AG10803 (cell line): ENCODE measurements at regions not wholly inside any gene's neighbourhood (a gene's known extent, or its start where the extent isn't known, plus 50 kb on each side); places are given as distances from the start of the nearest gene placed in this dataset.

Source experiments
- DNase-seq: peaks from one replicate; pipeline ENCODE4 v3.0.0; 2010; ENCODE audit warnings: low read depth
- H3K4me3 ChIP-seq: 2 replicates; pipeline ENCODE4 v1.5.1; 2011; ENCODE audit warnings: mild to moderate bottlenecking, low read length, control low read depth
- TF ChIP-seq, protein P1 (sequence below): conservative IDR thresholded peaks from 2 replicates; pipeline ENCODE4 v1.5.1; 2011; ENCODE audit warnings: mild to moderate bottlenecking, low read length, control low read depth, inconsistent platforms

DNA sequence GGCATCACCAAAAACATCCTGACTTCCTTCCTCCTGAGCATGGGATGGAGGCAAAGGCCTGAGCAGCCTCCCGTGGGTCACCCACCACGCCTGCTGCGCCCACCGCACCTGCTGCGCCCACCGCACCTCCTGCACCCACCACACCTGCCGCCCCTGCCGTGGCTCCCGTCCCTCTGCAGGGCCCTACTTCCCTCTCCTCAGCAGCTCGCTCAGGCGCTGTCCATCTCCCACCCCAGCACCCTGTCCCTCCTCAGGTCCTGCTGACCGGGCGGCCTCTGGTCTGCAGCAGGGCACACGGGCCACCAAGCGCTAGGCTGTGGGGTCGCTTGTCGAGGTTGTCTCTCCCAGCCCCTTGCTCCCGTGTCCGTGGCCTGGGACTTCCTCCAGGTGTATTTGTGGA lies 72.7 kb upstream of the SLCO4A1 start:
- DNase-seq: no peak
- H3K4me3 ChIP-seq: no peak overlapping the region
- TF ChIP-seq, protein P1, sequence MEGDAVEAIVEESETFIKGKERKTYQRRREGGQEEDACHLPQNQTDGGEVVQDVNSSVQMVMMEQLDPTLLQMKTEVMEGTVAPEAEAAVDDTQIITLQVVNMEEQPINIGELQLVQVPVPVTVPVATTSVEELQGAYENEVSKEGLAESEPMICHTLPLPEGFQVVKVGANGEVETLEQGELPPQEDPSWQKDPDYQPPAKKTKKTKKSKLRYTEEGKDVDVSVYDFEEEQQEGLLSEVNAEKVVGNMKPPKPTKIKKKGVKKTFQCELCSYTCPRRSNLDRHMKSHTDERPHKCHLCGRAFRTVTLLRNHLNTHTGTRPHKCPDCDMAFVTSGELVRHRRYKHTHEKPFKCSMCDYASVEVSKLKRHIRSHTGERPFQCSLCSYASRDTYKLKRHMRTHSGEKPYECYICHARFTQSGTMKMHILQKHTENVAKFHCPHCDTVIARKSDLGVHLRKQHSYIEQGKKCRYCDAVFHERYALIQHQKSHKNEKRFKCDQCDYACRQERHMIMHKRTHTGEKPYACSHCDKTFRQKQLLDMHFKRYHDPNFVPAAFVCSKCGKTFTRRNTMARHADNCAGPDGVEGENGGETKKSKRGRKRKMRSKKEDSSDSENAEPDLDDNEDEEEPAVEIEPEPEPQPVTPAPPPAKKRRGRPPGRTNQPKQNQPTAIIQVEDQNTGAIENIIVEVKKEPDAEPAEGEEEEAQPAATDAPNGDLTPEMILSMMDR: no peak

DNA sequence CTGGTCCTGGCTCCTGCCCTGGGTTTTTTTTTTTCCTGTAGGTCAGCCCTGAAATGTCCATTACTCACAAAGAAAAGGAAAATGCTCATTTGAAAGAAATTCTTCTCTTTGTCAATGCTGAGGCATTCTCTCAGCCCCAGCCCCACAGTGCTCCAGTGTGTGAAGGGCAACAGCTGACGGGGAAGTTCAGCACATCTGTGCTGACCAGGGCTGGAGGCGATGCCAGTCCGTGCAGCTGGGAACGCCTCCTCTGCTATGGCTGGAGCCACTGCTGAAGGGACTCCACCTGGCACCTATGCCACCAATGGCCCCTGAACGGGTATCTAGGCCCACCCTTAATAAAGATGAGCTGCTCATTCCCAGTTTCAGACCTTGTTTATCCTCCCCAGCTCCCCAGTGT lies 71.9 kb upstream of the SLCO4A1 start:
- no peak overlapping the region for H3K4me3 ChIP-seq
- TF ChIP-seq, protein P1: no peak
- no peak for DNase-seq

DNA sequence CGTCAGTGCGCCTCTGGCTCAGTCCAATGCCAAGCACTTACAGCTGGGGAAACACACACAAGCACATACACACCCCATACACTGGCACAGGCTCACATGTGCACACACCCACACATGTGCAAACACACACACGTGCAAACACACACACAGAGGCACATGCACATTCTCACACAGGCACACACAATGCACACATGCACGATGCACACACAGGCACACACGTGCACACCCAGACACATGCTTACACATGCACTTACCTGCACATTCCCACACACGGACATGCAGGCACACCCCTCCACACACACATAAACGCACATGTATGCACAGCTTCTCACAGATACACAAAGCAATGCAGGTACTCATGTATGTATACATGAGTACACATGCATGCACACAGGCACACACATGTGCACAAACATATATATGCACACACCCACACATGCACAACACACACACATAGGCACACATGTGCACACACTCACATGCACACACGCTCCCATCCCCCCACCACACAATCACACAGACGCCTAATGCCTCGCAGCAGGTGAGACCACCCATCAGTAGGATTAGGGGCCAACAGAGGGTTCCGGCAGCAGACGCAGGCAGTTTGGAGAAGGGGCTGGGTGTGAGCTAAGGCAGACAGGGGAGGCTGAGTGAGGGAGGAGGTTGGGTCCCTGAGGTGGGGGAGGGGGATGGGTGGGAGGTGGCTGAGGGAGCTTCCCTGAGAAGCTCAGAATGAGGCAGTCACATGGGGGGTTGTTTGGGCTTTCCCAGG lies 71.2 kb upstream of the SLCO4A1 start:
- TF ChIP-seq, protein P1: no peak
- no peak for DNase-seq
- no peak overlapping the region for H3K4me3 ChIP-seq

DNA sequence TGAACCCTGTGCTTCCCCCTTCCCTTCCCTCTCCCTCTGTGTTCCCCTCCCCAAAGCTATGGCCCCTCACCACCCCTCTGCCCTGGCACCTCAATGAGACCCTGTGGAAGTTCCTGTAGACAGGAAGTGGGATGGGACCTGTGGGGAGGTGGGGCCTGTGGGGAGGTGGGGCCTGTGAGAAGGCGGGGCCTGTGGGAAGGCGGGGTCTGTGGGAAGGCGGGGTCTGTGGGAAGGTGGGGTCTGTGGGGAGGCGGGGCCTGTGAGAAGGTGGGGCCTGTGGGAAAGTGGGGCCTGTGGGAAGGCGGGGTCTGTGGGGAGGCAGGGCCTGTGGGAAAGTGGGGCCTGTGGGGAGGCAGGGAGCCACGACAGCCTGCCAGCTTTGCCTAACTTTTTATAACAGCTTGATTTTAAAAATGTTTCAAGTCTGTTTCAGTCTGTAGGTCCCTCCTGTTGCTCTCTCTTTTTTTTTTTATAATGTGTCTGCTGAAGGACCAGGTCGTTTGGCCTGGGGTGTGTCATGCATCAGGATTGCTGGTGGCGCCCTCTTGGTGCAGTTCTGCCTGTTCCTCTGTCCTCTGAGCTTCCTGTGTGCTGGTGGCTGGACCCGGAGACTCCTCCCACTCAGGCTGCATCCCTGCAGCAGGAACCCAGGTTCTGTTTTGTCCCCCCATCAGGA lies 70.5 kb upstream of the SLCO4A1 start:
- no peak overlapping the region for H3K4me3 ChIP-seq
- TF ChIP-seq, protein P1: no peak
- DNase-seq: no peak

DNA sequence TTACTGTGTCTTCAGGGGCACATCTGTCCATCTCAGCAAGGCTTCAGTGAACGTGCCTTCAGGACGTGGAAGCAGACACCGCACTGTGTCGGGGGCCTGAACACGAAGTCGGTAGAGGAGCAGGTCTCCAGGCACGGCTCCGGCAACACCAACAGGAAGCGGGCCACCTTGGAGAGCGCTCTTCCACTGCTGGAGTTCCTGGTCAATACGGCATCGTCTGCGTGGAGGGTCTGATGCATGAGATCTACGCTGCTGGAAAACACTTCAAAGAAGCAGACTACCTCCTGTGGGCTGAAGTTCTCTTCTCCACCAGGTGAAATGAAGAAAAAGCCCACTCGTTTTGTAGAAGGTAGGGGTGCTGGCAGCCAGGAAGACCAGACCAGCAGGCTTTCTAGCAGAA lies 69.3 kb upstream of the SLCO4A1 start:
- no peak overlapping the region for H3K4me3 ChIP-seq
- TF ChIP-seq, protein P1: no peak
- no peak for DNase-seq

DNA sequence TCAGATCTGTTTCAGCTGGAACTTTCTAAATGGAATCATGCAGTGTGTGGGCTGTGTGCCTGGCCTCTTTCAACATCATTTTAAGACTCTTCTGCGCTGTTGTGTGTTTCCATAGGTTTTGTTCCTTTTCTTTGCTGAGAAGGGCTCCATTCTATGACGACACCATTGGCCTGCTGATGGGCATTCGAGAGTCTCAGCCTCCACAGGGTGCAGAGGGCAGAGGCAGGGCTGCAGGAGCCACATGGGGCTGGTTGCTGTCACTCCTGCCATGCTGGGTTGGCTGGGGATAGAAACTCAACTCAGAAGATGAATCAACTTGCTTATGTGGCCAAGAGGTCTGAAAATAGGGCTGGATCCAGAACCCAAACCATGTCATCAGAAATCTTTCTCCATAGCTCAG lies 68.5 kb upstream of the SLCO4A1 start:
- TF ChIP-seq, protein P1: no peak
- no peak overlapping the region for H3K4me3 ChIP-seq
- DNase-seq: no peak
